ENCODE measurements at regions not wholly inside any gene's neighbourhood (a gene's known extent, or its start where the extent isn't known, plus 50 kb on each side); places are given as distances from the start of the nearest gene placed in this dataset.

GRCh38 chr19:29045679-29046254 is 167.2 kb downstream of the UQCRFS1 start:
- no peak for TF ChIP-seq NFIC (IDR thresholded peaks at IDR 0.05)
- no peak for TF ChIP-seq YY1 (IDR thresholded peaks at IDR 0.05; ENCODE audit: low read depth)

Measured in Ishikawa (cell line).